Sigmoid colon (tissue), 6 donors: ENCODE measurements at regions not wholly inside any gene's neighbourhood (a gene's known extent, or its start where the extent isn't known, plus 50 kb on each side); places are given as distances from the start of the nearest gene placed in this dataset.

Experiments used
- DNase-seq: peaks from one replicate; pipeline ENCODE4 v3.0.0-alpha.2; 2019
- H3K27ac ChIP-seq, 4 donors: fragments of 200-600 bp; sonication (generic); one replicate each; pipeline ENCODE4 v1.5.1; 2016 to 2019; ENCODE audit warnings: mild to moderate bottlenecking in 1 of 4
- H3K27me3 ChIP-seq, 3 donors: fragments of 200-600 bp; sonication (generic); one replicate each; pipeline ENCODE4 v1.5.1; 2019; ENCODE audit warnings: mild to moderate bottlenecking in 1 of 3
- H3K36me3 ChIP-seq, 4 donors: fragments of 200-600 bp; sonication (generic); one replicate each; pipeline ENCODE4 v1.5.1; 2016 to 2019
- H3K4me1 ChIP-seq, 4 donors: fragments of 200-600 bp; sonication (generic); one replicate each; pipeline ENCODE4 v1.5.1; 2017 to 2019
- H3K4me3 ChIP-seq, 4 donors: fragments of 200-600 bp; sonication (generic); one replicate each; pipeline ENCODE4 v1.5.1; 2017 to 2019; ENCODE audit warnings: mild to moderate bottlenecking in 2 of 4, moderate library complexity in 1 of 4
- H3K9me3 ChIP-seq, 4 donors: fragments of 200-600 bp in 3 of 4; sonication (generic) in 3 of 4; one replicate each; pipeline versions ENCODE4 v1.5.1 to v1.6.1; 2013 to 2019
- CTCF ChIP-seq, 4 experiments: fragments of 450-650 bp in 3 of 4; fragments of 200-600 bp in 1 of 4; IDR thresholded peaks; one replicate each; pipeline ENCODE4 v1.5.1; 2016 to 2019; ENCODE audit warnings: antibody characterized with exemption in 4 of 4, mild to moderate bottlenecking in 3 of 4, moderate library complexity in 2 of 4
- EP300 ChIP-seq, 4 donors: sonication (generic); formaldehyde crosslinking; IDR thresholded peaks; one replicate each; pipeline ENCODE4 v1.6.1; 2017; ENCODE audit warnings: antibody characterized with exemption in 4 of 4
- POLR2A ChIP-seq, 2 donors: fragments of 450-650 bp; IDR thresholded peaks; one replicate each; pipeline ENCODE4 v1.6.1; 2016; ENCODE audit warnings: antibody characterized with exemption in 2 of 2, mild to moderate bottlenecking in 2 of 2, moderate library complexity in 2 of 2
- POLR2AphosphoS5 ChIP-seq, 4 donors: sonication (generic); formaldehyde crosslinking; IDR thresholded peaks; one replicate each; pipeline ENCODE4 v1.6.1; 2017; ENCODE audit warnings: antibody characterized with exemption in 4 of 4
- WGBS, 2 donors: extraction: QIAGEN DNeasy Blood & Tissue Kit; methylation state at CpG; one replicate each; pipeline ENCODE4 v1.1.7; 2013; 5-methylcytosine and 5-hydroxymethylcytosine counted together
- intact Hi-C: fragments of 100-400 bp; cut with DNase I; formaldehyde crosslinking; loops from one replicate; pipeline ENCODE4 v1.15.1; 2023
- donor health status: healthy with polysubstance abuse.
- donor health status: healthy.

- no peak for DNase-seq
- no peaks in the 10 kb centered on the region for H3K4me1 ChIP-seq
- H3K9me3 ChIP-seq: peaks cover 0 to 6% (median 0%) of the 10 kb centered on the region in 4 donors
- H3K27me3 ChIP-seq: no peaks in the 10 kb centered on the region
- WGBS, 2 donors: 83 to 84% methylated on average over 4 of the region's 4 CpGs
- no peak overlapping the region for H3K4me3 ChIP-seq
- intact Hi-C loops: no loop called here
- TF ChIP-seq POLR2AphosphoS5 (IDR thresholded peaks at IDR 0.05): no peak
- TF ChIP-seq EP300 (IDR thresholded peaks at IDR 0.05): no peak
- TF ChIP-seq CTCF (IDR thresholded peaks at IDR 0.05): no peak
- TF ChIP-seq POLR2A (IDR thresholded peaks at IDR 0.05): no peak
- no peak overlapping the region for H3K27ac ChIP-seq
- no peaks in the 10 kb centered on the region for H3K36me3 ChIP-seq
These were observed 130.9 kb downstream of the C12orf75 start for GRCh38 chr12:105461271-105461943.

- Histone ChIP-seq H3K9me3 (peaks cover 0 to 6% (median 0%) of the 10 kb centered on the region in 4 donors), H3K36me3 (no peaks in the 10 kb centered on the region), H3K4me1 (no peaks in the 10 kb centered on the region), H3K27me3 (no peaks in the 10 kb centered on the region), H3K4me3 (no peak overlapping the region), H3K27ac (no peak overlapping the region)
- DNase-seq: no peak
- no peak for TF ChIP-seq CTCF (IDR thresholded peaks at IDR 0.05)
- WGBS, 2 donors: 78 to 82% methylated on average over 7 of the region's 7 CpGs
- intact Hi-C loops: no loop called here
These were observed 131.7 kb downstream of the C12orf75 start for GRCh38 chr12:105461944-105462762.

GRCh38 chr12:105462831-105463230, 132.3 kb downstream of the C12orf75 start:
- Histone ChIP-seq H3K27ac (no peak overlapping the region), H3K4me1 (no peaks in the 10 kb centered on the region), H3K27me3 (no peaks in the 10 kb centered on the region), H3K36me3 (no peaks in the 10 kb centered on the region), H3K9me3 (peaks cover 0 to 6% (median 0%) of the 10 kb centered on the region in 4 donors), H3K4me3 (no peak overlapping the region)
- intact Hi-C loops: no loop called here
- 84 to 90% methylated on average over 2 of the region's 2 CpGs for whole genome bisulfite sequencing, 2 donors
- TF ChIP-seq POLR2AphosphoS5 (IDR thresholded peaks at IDR 0.05): no peak
- no peak for TF ChIP-seq EP300 (IDR thresholded peaks at IDR 0.05)
- no peak for TF ChIP-seq CTCF (IDR thresholded peaks at IDR 0.05)
- TF ChIP-seq POLR2A (IDR thresholded peaks at IDR 0.05): no peak
- DNase-seq: no peak

GRCh38 chr12:105464406-105464805, 133.9 kb downstream of the C12orf75 start:
- intact Hi-C loops: no loop called here
- Histone ChIP-seq H3K27me3 (no peaks in the 10 kb centered on the region), H3K4me1 (no peaks in the 10 kb centered on the region), H3K27ac (no peak overlapping the region), H3K4me3 (no peak overlapping the region), H3K36me3 (no peaks in the 10 kb centered on the region), H3K9me3 (no peaks in the 10 kb centered on the region)
- TF ChIP-seq CTCF (IDR thresholded peaks at IDR 0.05) (no peak), EP300 (IDR thresholded peaks at IDR 0.05) (no peak), POLR2AphosphoS5 (IDR thresholded peaks at IDR 0.05) (no peak), POLR2A (IDR thresholded peaks at IDR 0.05) (no peak)
- DNase-seq: no peak
- WGBS, 2 donors: 35 to 66% methylated on average over 3 of the region's 3 CpGs
